GM18505 (cell line): ENCODE measurements at regions not wholly inside any gene's neighbourhood (a gene's known extent, or its start where the extent isn't known, plus 50 kb on each side); places are given as distances from the start of the nearest gene placed in this dataset.

Experiments used
- ATAC-seq: cut with Tn5 transposase; IDR thresholded peaks from one replicate; pipeline ENCODE4 v1.9.1; 2021; ENCODE audit not compliant: unreplicated experiment
- POLR2A ChIP-seq: IDR thresholded peaks from 4 replicates; pipeline ENCODE4 v1.6.1; 2011; ENCODE audit warnings: borderline replicate concordance; ENCODE audit not compliant: insufficient read depth, insufficient read length; ENCODE audit errors: extremely low read depth

DNA sequence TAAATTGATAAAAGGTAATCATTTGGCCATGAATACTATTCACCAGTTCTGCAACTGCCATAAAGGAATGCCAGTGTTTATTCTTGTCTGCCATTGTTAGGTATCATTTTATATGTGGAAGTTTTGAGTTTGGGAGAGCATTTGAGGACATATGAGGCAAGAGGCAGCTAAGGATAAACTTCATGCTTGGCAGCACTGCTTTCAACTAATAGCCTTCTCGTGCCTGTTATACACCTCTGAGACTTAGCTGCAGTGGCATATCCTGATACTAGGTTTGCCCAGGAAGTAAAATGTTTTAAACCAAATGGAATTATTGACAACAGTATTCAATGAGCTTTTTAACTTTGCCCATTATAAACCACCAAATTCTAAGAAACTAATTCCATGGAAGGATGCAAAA, 126.0 kb upstream of the DPH6 start:
- ATAC-seq: no peak
- no peak for TF ChIP-seq POLR2A

DNA sequence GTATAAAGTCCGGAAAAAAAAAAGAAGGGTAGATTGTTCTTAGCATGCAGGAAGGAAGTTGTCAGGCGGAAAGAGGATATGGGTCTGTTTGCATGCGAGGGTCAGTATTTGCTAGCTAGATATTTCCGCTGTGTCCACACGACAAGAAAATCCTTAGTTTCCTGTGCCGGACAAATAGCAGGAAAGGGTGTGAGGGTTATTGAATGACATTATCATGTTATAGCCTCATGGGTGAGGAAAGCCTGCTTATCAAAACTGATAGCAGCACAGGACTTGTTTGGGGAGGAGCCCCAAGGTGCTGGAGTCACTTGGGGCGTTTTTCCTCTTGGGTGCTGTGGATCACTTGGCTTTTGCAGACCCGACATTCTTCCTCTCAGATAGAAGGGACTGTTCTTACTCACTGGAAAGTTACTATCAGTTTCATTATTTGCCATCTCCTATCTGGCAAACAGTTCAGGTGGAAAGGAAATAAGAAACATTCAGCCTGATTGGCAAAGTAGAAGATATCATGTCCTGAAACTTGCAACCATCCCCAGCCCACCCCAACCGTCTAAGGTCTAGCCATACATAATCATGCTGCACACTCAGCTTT, 127.2 kb upstream of the DPH6 start:
- TF ChIP-seq POLR2A: no peak
- ATAC-seq: peak; percentile 68

GRCh38 chr15:35674873-35675781, 129.2 kb upstream of the DPH6 start:
- no peak for ATAC-seq
- TF ChIP-seq POLR2A: no peak

- no peak for ATAC-seq
- TF ChIP-seq POLR2A: no peak
Measured at GRCh38 chr15:35678774-35679173, 132.8 kb upstream of the DPH6 start.

- no peak for ATAC-seq
- no peak for TF ChIP-seq POLR2A
Measured at GRCh38 chr15:35679186-35679585, 133.2 kb upstream of the DPH6 start.

DNA sequence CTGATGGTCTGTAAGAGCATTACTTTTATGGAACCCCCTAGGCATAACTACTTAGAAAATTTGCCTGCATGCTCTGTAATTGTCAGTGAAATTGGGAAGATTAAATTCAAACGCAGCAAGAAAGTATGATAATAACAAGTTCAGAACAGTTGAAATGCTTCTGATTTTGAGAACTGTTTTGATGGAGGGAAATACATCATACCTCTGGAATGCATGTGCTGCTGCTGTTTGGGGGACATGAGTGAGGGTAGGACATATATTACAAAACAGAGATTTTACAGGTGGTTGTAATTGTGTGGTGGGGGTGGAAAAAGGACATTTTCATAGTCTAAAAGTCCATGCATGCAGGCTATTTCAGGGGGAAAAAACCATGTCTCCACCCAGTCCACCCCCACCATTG, 135.0 kb upstream of the DPH6 start:
- TF ChIP-seq POLR2A: no peak
- no peak for ATAC-seq

DNA sequence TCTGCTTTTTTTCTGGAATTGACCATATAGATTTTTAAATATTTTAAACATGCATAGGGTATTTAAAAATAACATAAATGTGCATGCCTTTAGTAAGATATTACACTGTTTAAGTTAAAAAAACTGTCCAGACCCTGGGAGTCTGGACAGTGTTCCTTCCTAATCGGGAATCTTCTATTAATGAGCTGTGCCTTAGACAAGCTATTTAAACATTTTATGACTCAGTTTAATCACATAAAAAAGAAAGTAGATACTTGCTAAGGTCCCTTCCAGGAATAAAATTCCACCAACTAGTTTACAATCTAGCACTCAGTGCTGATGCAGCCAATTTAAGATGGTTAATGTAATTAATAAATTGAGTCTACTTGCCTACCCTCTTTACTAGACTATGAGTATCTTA, 140.4 kb upstream of the DPH6 start:
- TF ChIP-seq POLR2A: no peak
- no peak for ATAC-seq

GRCh38 chr15:35689266-35689665, 143.3 kb upstream of the DPH6 start:
- ATAC-seq: no peak
- TF ChIP-seq POLR2A: no peak

- TF ChIP-seq POLR2A: no peak
- no peak for ATAC-seq
Measured at GRCh38 chr15:35690089-35690488, 144.1 kb upstream of the DPH6 start.

DNA sequence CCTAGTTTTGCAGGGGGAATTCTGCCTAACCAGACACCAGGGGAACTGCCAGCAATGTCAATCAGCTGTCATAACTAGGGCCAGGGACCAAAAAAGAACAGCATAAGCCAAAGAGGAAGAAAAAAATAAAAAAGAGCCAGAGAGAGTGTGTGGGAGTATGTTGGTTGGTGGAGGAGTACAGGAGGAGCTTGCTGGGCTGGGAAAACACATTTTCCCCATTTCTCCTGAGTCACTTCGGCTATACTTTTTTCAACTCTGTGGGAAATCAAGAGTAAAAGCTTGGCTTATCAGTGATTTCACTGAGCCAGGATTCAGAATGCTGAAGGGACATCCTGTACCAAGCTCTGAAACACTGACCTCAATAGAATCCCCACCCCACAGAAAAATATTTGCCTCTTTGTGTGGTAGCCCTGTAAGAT, 144.7 kb upstream of the DPH6 start:
- TF ChIP-seq POLR2A: no peak
- ATAC-seq: no peak

- no peak for ATAC-seq
- TF ChIP-seq POLR2A: no peak
Measured at GRCh38 chr15:35691173-35691761, 145.3 kb upstream of the DPH6 start.

DNA sequence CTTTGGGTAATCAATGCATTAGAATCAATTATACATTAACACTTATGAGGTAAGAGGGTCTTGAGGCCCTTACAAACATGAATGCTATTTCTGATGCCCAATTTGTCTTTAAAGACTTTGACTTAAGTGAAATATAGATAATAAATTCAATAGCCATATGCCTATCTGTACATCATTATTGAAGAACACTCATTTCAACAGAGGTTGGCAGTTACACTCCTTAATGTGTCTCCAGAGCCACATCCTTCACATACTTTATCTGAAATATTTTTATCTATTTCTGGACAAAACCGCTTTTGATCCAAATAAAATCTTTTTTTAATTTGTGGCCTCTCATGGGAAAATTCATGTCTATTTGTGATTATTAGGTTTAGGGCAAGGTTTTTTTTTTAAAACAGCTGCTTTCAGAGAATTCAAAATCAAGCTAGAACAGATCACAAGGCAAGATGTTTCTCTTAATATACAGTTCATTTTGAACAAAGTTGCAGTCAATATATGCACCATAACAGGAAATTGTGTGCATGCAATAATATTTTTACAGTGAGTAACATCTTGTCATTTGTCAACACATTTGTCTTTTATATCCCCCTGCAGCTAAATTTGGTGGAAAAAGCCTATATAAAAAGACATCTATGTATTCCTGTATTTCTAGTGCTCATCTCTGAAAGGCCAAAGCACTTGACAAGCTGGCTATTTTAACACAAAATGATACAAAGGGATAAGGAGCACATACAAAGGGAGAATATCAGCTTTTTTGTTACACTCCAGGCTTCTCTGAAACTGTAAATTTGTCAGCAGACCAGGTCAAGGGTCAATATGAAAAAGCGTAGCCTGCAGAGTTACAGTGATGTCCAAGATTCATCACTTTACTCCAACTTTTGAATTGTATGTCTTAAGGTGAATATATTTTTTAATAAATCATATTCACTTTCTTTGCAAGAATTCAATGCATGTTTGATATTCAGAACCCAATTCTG, 146.2 kb upstream of the DPH6 start:
- TF ChIP-seq POLR2A: no peak
- no peak for ATAC-seq

GRCh38 chr15:35693286-35693685, 147.3 kb upstream of the DPH6 start:
- no peak for ATAC-seq
- no peak for TF ChIP-seq POLR2A
